NCI-H2029 treated with DMSO at 0.1 percent for 48 hours (cell line): ENCODE measurements at regions not wholly inside any gene's neighbourhood (a gene's known extent, or its start where the extent isn't known, plus 50 kb on each side); places are given as distances from the start of the nearest gene placed in this dataset.
A peak's percentile ranks its signal among the peaks of the same experiment; 100 is the strongest.

Source experiments
- DNase-seq: peaks from one replicate; lab custom pipeline; 2025; lab: John Stamatoyannopoulos, UW

DNA sequence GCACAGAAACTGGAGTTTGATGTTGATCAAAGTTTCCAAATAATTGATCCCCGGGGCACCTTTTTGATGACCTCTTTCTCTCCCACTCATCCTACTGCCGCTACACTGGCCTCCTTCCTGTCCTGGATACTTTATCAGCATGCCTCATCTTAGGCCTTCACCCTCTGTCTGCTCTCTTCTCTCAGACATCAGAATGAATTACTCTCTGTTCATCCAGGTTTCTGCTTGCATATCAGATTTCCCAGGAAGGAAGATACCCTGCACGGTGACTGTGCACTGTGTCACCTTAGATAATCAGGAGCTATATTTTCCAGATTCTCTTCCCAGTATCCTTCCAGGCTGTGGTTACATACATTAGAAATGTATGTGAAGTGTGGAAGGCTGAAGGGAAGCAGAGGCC is 397.0 kb downstream of the DIRAS2 start:
- DNase-seq = no peak

GRCh38 chr9:90249094-90249493 is 393.5 kb downstream of the DIRAS2 start:
- no peak for DNase-seq

DNA sequence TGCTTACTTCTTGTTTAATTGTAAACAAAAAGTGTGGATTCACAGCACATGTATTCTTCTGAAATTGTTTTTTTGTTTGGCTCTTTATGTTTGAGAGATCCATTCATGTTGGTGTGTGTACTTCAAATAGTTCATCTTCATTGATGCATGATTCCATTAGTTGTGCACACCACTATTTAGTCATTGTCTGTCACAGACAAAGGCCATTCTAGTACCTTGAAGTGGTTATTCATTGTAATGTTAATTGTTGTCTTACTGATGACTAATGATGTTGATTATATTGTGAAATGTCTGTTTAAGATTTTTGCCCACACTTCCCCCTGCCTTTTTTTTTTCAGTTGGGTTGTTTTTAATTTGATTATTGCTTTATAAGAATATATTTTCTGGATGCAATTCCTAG is 391.3 kb downstream of the DIRAS2 start:
- DNase-seq = no peak

DNA sequence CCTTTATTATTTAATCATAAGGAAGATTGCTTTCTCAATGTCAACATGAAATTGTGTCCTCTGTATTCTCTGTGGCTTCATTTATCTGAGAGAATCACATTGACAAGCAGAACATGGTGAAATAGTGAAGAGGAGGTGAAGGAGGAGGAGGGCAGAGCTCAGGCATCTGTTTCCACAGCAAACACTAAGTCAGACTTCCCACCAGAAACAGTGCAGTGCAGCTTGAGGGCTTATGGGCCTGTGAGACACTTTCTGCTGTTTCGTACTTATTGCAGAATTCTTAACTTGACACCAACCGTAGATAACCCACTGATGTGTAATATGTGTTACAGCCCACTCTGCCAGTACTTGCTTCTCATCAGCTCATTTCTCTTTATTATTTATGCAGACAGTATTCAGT is 386.3 kb downstream of the DIRAS2 start:
- no peak for DNase-seq

DNA sequence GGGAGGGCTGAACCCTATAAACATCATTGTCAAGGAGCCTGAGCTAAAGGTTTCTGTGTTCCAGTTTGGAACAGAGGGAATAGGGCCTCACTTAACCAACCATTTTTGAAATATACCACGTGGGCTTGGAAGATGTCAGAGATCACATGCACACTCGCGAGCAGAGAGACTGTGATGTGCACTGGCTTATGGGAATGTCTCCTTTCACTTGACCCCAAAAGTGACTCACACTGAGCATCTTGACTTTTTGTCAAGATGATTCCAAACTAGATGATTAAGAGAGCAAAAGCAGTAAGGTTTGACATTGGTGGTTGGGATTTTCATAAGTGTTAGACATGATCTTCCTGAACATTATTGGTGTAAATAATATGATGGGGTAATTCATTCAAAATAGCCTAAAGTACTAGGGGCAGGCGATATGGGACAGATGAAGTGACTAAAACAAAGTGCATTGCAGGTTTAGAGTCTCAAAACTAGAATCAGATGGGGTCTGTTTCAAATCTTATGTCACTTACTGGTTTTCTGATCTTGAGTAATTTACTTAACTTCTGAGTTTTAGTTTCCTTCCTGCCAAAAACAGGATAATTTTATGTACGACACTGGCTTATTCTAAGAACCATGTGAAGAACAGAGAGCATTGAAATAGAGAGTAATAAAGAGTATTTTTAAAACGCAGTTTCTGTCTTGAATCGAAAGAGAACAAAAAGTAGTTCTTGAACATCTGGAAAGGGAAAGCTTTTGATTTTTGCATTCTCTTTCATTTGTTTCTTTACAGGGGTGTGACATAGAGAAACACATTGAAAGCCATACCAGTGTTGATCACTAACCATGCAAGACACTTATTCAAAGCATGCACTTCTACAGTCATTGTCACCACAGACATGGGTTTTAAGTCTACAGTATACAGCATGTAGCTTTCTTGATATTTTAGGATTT is 383.0 kb downstream of the DIRAS2 start:
- no peak for DNase-seq

DNA sequence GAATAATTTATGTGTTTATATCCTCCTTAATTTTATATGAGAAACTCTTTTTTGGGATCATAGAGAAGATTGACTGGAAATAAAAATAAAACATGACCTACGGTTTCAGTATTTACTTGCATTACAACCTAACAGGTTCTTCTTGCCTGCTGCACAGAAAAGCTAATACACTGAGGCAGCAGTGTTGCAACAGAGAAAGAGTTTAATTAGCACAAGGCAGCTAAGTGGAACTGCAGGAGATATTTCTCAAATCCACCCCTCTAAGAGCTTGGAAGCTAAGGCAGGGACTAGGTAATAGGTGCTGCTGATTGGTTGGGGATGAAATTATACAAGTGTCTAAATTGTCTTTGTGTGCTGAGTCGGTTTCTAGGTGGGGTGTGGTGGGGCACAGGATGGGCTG is 380.9 kb downstream of the DIRAS2 start:
- DNase-seq = no peak

DNA sequence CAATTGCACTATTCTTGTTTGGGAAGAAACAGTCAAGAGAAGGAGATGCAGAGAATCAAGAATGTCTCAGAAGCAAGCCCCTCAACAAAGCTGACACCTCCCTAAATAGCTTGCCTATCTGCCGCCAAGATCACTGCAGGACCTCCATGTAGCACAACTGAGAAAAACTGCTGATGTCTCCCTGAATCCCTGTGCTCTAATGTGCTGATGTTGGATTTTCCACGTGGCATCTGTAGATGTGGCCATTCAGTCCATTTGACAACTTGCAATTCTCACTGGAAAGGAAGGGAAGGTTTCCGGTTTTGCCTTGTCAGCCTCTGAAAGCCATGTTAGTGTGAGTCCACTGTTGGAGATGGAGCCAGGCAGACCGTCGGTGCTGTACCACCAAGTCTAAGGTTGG is 374.0 kb downstream of the DIRAS2 start:
- DNase-seq = no peak

DNA sequence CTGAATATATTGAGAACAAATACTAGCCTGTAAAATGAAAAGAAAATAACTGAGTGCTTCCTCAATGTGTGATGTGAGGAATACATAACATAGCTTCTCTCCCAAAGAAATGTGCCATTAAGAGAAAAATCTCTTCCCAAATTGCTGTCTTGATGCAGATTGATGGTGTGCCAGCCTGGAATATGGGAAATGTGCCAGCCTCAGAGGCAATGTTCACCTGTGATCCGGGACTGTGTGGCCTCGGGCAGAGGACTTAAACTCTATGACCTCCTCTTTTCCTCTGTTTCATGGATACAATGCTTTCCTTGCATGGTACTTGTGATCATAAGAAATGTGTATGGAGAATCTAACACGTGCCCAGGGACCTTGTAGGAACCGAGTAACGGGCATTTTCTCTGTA is 370.9 kb downstream of the DIRAS2 start:
- DNase-seq = no peak

GRCh38 chr9:90274725-90275124 is 367.9 kb downstream of the DIRAS2 start:
- no peak for DNase-seq

- DNase-seq = no peak
These were observed 356.7 kb downstream of the DIRAS2 start for GRCh38 chr9:90285946-90286345.

DNA sequence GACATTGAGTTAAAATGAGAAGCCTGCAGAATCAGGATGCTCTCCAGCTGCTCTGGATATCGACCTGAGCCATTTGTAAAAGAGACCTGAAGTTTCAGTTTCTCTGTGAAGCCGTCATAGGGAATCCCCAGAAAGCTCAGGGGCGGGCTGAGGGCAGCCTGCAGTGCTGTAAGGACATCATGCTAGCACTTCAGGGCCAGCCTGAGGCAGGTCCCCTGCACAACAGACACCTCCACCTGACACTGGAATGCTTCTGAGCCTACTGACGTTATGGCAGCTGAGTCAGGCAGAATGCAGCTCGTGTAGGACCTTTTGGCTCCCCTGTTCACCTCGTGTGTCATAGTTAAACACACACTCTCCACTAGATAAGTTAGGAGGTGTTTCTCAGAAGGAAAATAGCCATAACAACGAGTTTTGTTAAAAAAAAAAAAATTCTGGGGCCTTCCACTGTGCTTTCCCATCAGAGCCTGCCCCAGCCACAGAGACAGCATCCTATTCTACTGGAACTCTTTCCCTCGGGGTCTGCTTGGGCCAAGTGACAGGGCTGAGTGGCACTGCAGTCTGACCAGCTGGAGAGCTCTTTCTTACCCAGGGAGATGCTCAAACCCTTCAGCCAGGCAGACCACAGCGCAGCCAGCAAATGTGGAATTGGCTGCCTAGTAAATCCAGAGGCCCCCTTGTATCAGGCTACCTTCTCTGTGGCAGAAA is 354.9 kb downstream of the DIRAS2 start:
- no peak for DNase-seq

DNA sequence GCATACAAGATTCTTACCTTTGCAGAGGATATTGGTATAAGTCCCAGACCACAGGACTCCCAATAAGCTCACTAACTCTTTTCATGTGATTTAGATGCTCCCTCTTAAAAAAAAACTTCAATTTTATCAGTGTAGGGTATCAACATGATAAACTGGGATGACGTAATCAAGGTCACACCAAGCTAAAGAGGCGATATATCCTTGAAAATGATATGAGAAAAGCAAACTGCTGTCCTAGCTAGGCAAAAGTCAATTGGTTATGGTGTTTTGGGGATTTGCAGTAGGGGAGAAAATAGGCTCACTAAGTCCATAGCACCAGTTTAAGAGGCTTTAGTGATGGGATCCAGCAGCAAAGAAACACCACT is 354.4 kb downstream of the DIRAS2 start:
- DNase-seq = no peak

DNA sequence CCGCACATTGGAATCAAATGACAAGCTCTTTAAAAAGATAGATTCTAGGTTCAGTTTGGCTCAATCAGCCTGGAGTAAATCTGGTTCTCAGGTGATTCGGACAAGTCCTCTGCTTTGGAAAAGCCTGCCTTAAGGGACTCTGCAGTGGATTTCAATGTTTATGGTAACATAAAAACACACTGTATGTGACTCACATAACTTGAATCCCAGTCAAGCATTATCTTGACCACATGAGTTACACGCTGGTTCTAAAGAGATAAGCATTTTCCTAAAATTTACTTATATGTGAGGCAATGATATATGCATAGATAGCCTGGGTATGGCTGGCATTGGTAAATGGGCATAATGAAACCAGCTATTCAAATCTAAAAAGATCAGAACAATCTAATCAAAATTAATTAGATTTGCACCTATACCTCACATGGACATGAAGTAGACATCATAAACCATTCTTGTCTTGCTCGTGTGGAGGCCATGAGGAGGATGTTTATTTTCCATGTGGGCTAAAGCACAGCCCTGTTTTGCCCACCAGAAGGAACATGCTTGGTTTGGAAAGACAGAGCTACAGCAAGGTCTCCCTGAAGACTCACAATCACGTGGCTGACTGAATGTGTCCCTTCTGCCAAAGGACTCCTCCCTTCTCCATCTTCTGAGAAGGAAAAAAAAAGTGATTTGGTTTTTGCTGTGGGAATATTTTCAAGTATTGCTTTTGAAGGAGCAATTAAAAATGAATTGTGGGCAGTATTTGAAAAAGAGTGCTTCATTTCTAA is 351.7 kb downstream of the DIRAS2 start:
- no peak for DNase-seq

- no peak for DNase-seq
These were observed 346.1 kb downstream of the DIRAS2 start for GRCh38 chr9:90296539-90296938.

- DNase-seq = no peak
These were observed 342.7 kb downstream of the DIRAS2 start for GRCh38 chr9:90299968-90300367.

DNA sequence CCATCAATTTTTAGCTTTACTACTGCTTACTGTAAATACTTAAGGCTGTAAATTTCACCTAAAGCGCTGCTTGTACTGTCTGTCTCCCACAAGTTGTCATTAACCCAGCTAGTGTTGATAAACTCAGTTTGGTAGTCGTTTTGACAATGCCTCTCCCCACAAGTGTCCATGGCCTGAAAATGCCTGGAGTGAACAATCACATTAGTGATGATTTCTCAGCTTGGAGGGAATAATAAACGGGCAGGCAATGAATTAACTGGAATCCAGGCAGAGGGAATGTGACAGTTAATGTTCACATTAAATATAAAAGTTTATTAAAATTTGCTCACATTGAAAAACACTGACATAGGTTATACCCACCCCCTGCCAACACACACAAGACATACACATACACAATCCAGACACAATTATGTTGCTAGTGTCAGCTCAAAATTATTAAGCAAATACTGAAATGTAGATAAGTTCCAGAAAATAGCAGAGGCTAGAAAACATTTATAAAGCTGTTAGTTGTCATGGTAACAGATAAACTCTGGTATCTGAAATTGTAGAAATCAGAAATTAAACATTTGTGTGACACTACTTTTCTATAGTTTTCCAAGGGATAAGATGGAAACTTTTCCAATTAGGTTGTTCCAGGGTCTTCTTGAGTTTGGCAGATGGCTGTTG is 341.9 kb downstream of the DIRAS2 start:
- no peak for DNase-seq

GRCh38 chr9:90301277-90301653 is 341.4 kb downstream of the DIRAS2 start:
- DNase-seq = no peak

GRCh38 chr9:90303655-90304054 is 339.0 kb downstream of the DIRAS2 start:
- DNase-seq = no peak

DNA sequence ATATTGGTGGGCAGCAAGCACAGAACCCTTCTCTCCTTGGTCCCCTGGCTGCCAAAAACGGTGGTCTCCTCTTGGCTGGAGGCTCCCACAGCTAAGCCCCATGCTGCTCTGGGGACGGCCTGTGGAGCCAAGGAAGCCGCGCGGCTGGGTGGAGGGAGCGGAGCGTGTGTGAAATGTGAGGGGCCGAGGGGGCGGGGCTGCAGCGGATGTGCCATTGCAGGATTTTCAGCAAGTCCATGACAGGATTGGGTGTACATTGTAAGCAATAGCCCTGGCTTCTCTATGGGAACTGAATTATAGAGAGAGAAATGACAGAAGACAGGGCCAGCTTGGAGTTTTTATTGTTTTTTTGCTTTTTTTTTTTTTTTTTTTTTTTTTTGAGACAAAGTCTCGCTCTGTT is 336.5 kb downstream of the DIRAS2 start:
- no peak for DNase-seq

DNA sequence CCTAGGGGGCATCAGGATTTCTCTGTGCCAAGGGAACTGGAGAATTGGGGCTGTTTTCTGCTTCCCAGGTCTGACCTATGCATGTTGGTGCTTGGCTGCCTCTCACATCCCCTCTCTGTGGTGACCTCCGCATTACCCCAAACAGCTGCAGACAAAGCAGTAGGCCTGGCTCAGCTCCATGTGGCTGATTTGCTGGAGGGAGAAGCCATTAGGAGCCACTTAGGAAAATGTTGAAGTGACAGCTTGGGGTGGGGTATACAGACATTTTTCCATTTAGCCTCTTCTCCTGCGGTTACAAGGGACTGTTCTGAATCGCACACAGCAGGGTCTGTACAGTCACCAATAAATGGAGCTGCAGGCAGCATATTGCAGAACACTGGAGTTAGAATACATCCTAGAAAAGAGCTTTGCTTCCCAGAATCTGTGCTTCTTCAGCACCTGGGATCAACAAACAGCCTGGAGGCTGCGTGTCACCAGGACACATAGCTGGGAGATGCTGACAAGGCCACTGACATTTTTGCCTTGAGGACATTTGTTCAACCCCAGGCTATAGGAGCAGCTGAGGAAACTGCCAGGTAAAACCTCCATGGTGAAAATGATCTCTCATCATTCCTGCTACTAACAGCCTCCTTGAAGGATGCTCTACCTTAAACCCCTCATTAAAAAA is 335.3 kb downstream of the DIRAS2 start:
- DNase-seq = peak; percentile 69

GRCh38 chr9:90307891-90308290 is 334.7 kb downstream of the DIRAS2 start:
- DNase-seq = no peak

GRCh38 chr9:90308691-90309090 is 333.9 kb downstream of the DIRAS2 start:
- DNase-seq = no peak
